Peyer's patch (tissue), 4 donors: ENCODE measurements at regions not wholly inside any gene's neighbourhood (a gene's known extent, or its start where the extent isn't known, plus 50 kb on each side); places are given as distances from the start of the nearest gene placed in this dataset.

ENCODE experiments used
- DNase-seq, 3 donors: peaks; one replicate each; pipeline ENCODE4 v3.0.0-alpha.2; 2017 to 2019
- H3K27ac ChIP-seq, 4 donors: fragments of 200-600 bp; sonication (generic); one replicate each; pipeline ENCODE4 v1.5.1; 2016 to 2019
- H3K27me3 ChIP-seq, 2 donors: fragments of 200-600 bp; sonication (generic); one replicate each; pipeline ENCODE4 v1.5.1; 2019
- H3K36me3 ChIP-seq, 3 donors: fragments of 200-600 bp; sonication (generic); one replicate each; pipeline ENCODE4 v1.5.1; 2016 to 2019
- H3K4me1 ChIP-seq, 4 donors: fragments of 200-600 bp; sonication (generic); one replicate each; pipeline ENCODE4 v1.5.1; 2016 to 2019
- H3K4me3 ChIP-seq, 4 donors: fragments of 200-600 bp; sonication (generic); 1 replicate in 3 of 4; 2 replicates in 1 of 4; pipeline ENCODE4 v1.5.1; 2016 to 2019; ENCODE audit warnings: mild to moderate bottlenecking in 1 of 4
- H3K9me3 ChIP-seq, 4 donors: fragments of 200-600 bp; sonication (generic); one replicate each; pipeline ENCODE4 v1.5.1; 2016 to 2019; ENCODE audit warnings: mild to moderate bottlenecking in 1 of 4
- POLR2A ChIP-seq, 2 donors: fragments of 450-650 bp; IDR thresholded peaks; one replicate each; pipeline ENCODE4 v1.5.1; 2017; ENCODE audit warnings: antibody characterized with exemption in 2 of 2, mild to moderate bottlenecking in 2 of 2, moderate library complexity in 2 of 2
- TF ChIP-seq, protein P1 (sequence below), 6 experiments: fragments of 450-650 bp in 4 of 6; fragments of 200-600 bp in 2 of 6; sonication (generic) in 1 of 6; IDR thresholded peaks; one replicate each; pipeline ENCODE4 v1.5.1; 2017 to 2019; ENCODE audit warnings: antibody characterized with exemption in 6 of 6, mild to moderate bottlenecking in 3 of 6, moderate library complexity in 1 of 6

DNA sequence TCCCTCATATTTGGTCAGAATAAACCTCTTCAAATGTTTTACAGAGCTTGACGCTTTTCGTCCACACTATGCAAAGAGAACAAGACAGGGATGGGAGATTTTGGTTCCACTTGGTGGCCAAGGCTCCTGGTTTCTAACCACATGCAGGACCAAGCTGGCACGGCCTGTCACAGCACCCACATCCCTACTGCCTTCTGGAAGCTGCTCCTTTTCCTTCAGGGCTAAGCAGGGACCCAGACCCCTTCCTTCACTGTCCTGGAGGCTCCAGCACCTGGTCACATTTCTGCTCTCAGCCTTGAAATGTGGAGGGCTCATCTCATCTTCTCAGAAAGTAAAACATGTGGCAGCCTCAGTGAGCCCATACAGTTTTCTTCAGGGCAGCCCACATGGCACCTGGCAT, 50.4 kb upstream of the ARHGEF7 start:
- TF ChIP-seq, protein P1, sequence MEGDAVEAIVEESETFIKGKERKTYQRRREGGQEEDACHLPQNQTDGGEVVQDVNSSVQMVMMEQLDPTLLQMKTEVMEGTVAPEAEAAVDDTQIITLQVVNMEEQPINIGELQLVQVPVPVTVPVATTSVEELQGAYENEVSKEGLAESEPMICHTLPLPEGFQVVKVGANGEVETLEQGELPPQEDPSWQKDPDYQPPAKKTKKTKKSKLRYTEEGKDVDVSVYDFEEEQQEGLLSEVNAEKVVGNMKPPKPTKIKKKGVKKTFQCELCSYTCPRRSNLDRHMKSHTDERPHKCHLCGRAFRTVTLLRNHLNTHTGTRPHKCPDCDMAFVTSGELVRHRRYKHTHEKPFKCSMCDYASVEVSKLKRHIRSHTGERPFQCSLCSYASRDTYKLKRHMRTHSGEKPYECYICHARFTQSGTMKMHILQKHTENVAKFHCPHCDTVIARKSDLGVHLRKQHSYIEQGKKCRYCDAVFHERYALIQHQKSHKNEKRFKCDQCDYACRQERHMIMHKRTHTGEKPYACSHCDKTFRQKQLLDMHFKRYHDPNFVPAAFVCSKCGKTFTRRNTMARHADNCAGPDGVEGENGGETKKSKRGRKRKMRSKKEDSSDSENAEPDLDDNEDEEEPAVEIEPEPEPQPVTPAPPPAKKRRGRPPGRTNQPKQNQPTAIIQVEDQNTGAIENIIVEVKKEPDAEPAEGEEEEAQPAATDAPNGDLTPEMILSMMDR (IDR thresholded peaks at IDR 0.05), result no peak
- no peak for TF ChIP-seq POLR2A (IDR thresholded peaks at IDR 0.05)
- Histone ChIP-seq H3K27ac (no peak overlapping the region), H3K27me3 (no peaks in the 10 kb centered on the region)

DNA sequence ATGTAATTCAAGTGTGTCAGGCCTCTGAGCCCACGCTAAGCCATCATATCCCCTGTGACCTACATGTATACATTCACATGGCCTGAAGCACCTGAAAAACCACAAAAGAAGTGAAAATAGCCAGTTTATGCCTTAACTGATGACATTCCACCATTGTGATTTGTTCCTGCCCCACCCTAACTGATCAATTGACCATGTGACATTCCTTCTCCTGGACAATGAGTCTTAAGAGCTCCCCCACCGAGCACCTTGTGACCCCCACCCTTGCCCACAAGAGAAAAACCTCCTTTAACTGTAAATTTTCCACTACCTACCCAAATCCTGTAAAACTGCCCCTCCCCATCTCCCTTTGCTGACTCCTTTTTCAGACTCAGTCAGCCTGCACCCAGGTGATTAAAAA, 52.1 kb upstream of the ARHGEF7 start:
- H3K9me3 ChIP-seq, result no peaks in the 10 kb centered on the region
- H3K27me3 ChIP-seq, result no peaks in the 10 kb centered on the region
- peaks cover 0 to 4% (median 1%) of the 10 kb centered on the region in 4 donors for H3K4me1 ChIP-seq
- no peak overlapping the region for H3K4me3 ChIP-seq
- no peak overlapping the region for H3K27ac ChIP-seq
- H3K36me3 ChIP-seq, result no peaks in the 10 kb centered on the region
- DNase-seq, result no peak
- TF ChIP-seq, protein P1 (IDR thresholded peaks at IDR 0.05), result no peak
- TF ChIP-seq POLR2A (IDR thresholded peaks at IDR 0.05), result no peak

More for the DNA sequence above, 50.4 kb upstream of the ARHGEF7 start:
- no peaks in the 10 kb centered on the region for H3K36me3 ChIP-seq
- no peak overlapping the region for H3K4me3 ChIP-seq
- DNase-seq, result no peak
- peaks cover 0 to 4% (median 1%) of the 10 kb centered on the region in 4 donors for H3K4me1 ChIP-seq
- no peaks in the 10 kb centered on the region for H3K9me3 ChIP-seq

DNA sequence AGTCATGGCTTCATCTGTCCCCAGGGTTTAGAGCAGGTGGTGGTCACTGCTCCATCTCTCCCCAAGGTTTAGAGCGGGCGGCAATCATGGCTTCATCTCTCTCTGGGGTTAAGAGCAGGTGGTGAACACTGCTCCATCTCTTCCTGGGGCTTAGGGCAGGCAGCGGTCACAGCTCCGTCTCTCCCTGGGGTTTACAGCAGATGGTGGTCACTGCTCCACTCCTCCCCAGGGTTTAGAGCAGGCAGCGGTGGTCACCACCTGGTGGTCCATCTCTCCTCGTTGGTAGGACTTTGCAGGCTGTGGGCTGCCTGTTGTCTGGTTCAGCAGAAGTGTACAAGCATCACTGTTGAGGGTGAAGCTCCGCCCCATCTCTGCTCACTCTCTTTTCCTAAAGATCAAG, 52.8 kb upstream of the ARHGEF7 start:
- H3K27ac ChIP-seq, result no peak overlapping the region
- no peaks in the 10 kb centered on the region for H3K36me3 ChIP-seq
- H3K27me3 ChIP-seq, result no peaks in the 10 kb centered on the region
- no peak for TF ChIP-seq POLR2A (IDR thresholded peaks at IDR 0.05)
- TF ChIP-seq, protein P1 (IDR thresholded peaks at IDR 0.05), result no peak
- H3K4me1 ChIP-seq, result peaks cover 0 to 1% (median under 1%) of the 10 kb centered on the region in 4 donors
- DNase-seq, result no peak
- H3K9me3 ChIP-seq, result no peaks in the 10 kb centered on the region
- no peak overlapping the region for H3K4me3 ChIP-seq

DNA sequence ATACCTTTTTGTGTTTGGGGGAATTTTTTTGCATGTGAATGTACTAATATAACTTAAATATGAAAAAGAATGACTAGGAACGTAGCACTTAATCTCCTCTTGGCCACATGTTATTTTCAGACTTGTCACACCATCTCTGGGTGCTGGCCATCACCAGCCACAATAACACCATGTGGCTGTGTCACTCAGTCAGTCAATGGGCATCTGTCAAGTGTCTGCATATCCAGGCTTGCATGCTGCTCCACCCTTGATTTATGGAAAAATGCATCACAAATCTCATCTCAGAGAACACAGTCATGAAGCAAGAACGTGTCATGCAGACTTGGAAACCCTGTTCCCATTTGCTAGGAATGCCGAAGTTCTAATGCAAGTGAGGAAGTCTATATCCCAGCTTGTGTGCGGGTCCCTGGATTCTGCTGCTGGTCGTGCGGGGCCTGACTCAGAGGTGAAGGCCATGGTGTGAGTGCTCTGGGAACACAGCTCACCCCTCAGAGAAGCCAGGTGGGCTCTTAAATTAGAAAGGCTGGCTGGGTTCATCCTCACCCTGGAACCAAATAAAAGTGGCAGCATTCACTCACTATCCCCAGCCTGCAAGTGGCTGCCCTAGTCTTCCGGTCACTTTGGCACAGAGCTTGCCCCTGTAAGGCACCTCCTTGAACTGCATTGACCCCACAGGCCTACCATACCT, 53.6 kb upstream of the ARHGEF7 start:
- H3K36me3 ChIP-seq, result no peaks in the 10 kb centered on the region
- no peak overlapping the region for H3K4me3 ChIP-seq
- no peaks in the 10 kb centered on the region for H3K27me3 ChIP-seq
- H3K27ac ChIP-seq, result no peak overlapping the region
- no peaks in the 10 kb centered on the region for H3K4me1 ChIP-seq
- DNase-seq, result no peak
- H3K9me3 ChIP-seq, result no peaks in the 10 kb centered on the region
- no peak for TF ChIP-seq POLR2A (IDR thresholded peaks at IDR 0.05)
- TF ChIP-seq, protein P1 (IDR thresholded peaks at IDR 0.05), result no peak

DNA sequence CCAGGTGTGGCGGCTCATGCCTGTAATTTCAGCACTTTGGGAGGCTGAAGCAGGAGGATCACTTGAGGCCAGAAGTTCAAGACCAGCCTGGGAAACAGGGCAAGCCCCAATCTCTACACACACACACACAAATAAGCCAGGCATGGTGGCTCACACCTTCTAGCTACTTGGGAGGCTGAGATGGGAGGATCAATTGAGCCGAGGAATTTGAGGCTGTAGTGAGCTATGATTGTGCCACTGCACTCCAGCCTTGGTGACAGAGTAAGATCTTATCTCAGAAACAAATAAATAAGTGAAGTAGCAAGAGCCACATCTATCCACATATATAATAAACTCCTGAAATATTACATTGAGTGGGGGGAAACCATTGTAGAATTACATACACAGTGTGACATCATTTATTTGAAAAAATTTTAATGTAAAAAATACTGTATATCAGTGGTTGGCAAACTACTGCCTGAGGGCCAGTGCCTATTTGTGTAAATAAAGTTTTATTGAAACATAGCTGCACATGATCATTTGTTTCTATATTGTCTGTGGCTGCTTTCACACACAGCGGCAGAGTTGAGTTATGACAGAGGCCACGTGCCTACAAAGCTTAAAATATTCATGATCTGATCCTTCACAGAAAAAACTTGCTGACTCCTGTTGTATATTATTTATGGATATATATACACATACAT, 54.7 kb upstream of the ARHGEF7 start:
- H3K27ac ChIP-seq, result no peak overlapping the region
- no peaks in the 10 kb centered on the region for H3K4me1 ChIP-seq
- TF ChIP-seq, protein P1 (IDR thresholded peaks at IDR 0.05), result no peak
- no peak for TF ChIP-seq POLR2A (IDR thresholded peaks at IDR 0.05)
- no peak overlapping the region for H3K4me3 ChIP-seq
- H3K36me3 ChIP-seq, result no peaks in the 10 kb centered on the region
- no peaks in the 10 kb centered on the region for H3K27me3 ChIP-seq
- DNase-seq, result no peak
- H3K9me3 ChIP-seq, result no peaks in the 10 kb centered on the region
